Coronary artery (tissue), 2 donors: ENCODE measurements at regions not wholly inside any gene's neighbourhood (a gene's known extent, or its start where the extent isn't known, plus 50 kb on each side); places are given as distances from the start of the nearest gene placed in this dataset.

Source experiments
- DNase-seq: peaks from one replicate; pipeline ENCODE4 v3.0.0-alpha.2; 2017; ENCODE audit warnings: low spot score
- H3K27ac ChIP-seq, 2 donors: fragments of 200-600 bp; sonication (generic); one replicate each; pipeline ENCODE4 v1.5.1; 2016 to 2019
- H3K4me3 ChIP-seq: fragments of 200-600 bp; sonication (generic); 2 replicates; pipeline ENCODE4 v1.5.1; 2016; ENCODE audit warnings: mild to moderate bottlenecking, moderate library complexity
- TF ChIP-seq, protein P1 (sequence below): fragments of 200-600 bp; sonication (generic); IDR thresholded peaks from one replicate; pipeline ENCODE4 v1.5.1; 2019; ENCODE audit warnings: antibody characterized with exemption

DNA sequence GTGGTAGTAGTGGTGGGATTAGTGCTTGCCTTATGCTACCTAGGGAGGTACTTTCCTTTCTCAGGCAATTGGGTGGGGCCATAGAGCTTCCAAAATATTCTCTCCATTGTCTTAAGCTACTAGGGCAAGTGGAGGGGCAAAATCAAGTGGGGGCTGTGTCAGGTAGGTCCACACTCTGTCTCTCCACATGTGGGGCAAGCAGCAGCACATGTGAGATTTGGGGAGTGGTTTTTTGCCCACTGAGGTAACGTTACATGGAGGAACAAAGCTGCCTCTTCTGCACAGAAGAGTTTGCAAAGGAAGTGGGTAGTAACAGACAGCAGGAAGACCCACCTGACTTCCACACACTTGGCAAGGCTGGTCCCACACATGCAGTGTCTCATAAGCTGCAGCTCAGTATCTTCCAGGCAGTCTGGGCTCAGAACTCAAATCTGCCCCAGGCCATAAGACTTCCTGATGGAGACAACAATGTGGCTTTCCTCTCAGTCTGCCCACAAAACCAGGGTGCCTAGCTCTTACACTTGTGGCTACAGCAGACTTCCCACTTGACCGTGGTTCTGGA, 1581.5 kb upstream of the PCDH20 start:
- TF ChIP-seq, protein P1, sequence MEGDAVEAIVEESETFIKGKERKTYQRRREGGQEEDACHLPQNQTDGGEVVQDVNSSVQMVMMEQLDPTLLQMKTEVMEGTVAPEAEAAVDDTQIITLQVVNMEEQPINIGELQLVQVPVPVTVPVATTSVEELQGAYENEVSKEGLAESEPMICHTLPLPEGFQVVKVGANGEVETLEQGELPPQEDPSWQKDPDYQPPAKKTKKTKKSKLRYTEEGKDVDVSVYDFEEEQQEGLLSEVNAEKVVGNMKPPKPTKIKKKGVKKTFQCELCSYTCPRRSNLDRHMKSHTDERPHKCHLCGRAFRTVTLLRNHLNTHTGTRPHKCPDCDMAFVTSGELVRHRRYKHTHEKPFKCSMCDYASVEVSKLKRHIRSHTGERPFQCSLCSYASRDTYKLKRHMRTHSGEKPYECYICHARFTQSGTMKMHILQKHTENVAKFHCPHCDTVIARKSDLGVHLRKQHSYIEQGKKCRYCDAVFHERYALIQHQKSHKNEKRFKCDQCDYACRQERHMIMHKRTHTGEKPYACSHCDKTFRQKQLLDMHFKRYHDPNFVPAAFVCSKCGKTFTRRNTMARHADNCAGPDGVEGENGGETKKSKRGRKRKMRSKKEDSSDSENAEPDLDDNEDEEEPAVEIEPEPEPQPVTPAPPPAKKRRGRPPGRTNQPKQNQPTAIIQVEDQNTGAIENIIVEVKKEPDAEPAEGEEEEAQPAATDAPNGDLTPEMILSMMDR = no peak
- no peak overlapping the region for H3K4me3 ChIP-seq
- H3K27ac ChIP-seq = no peak overlapping the region
- DNase-seq = no peak

DNA sequence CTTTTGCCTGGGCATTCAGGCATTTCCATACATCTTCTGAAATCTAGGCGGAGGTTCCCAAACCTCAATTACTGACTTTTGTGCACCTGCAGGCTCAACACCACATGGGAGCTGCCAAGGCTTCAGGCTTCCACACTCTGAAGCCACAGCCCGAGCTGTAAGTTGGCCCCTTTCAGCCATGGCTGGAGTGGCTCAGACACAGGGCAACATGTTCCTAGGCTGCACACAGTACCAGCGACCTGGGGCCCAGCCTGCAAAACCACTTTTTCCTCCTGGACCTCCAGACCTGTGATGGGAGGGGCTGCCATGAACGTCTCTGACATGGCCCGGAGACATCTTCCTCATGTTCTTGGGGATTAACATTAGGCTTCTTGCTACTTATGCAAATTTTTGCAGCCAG, 1558.2 kb upstream of the PCDH20 start:
- TF ChIP-seq, protein P1 = no peak
- no peak for DNase-seq

DNA sequence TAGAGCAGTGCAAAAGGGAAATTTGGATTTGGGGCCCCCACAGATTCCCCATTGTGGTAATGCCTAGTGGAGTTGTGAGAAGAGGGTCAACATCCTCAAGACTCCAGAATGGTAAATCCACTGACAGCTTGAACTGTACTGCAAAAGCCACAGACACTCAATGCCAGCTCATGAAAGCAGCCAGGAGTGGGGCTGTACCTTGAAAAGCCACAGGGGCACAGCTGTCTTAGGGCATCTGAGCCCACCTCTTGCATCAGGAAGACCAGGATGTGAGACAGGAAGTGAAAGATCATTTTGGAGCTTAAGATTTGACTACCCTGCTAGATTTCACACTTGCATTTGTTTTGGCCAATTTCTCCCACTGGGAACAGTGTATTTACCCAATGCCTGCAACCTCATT, 1548.9 kb upstream of the PCDH20 start:
- DNase-seq = no peak
- TF ChIP-seq, protein P1 = no peak
- Histone ChIP-seq H3K4me3 (no peak overlapping the region), H3K27ac (no peak overlapping the region)

More for the DNA sequence above, 1558.2 kb upstream of the PCDH20 start:
- Histone ChIP-seq H3K4me3 (no peak overlapping the region), H3K27ac (no peak overlapping the region)

DNA sequence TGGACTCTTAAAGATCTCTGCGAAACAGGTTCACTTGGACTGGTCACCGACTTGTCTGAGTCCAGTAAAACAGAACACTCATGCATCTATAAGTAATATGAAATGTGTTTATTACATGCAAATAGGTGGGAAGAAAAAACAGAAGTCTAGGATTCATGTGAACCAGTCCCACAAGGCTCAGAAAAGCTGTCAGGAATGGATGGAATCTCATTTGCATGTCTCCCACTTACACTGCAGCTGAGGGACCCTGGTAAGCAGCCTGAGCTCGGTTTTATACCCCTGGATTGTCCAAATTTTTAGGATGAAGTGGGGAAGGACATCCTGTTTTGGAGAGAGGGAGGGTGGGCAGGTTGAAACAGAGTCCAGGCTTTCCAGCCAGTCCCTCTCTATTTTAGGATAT, 1545.1 kb upstream of the PCDH20 start:
- Histone ChIP-seq H3K27ac (no peak overlapping the region), H3K4me3 (no peak overlapping the region)
- DNase-seq = no peak
- TF ChIP-seq, protein P1 = no peak

DNA sequence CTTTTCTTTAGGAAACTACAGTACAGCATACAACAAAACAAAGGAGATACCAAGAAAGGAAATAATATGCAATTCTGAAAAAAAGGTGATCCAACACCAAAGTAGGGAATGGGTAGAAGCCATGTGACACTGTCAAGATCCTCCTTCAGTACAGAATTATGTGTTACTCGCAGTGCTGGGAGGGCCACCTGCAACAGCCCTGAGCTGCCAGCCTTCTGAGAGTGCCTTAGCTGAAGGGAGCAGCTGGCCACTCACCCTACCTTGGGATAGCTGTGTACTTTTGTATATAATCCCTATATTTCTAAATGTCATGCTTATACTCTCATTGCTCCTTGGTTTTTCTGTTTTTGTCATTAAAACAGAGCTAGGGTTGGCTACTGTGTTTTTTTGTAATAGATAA, 1518.2 kb upstream of the PCDH20 start:
- no peak for DNase-seq
- Histone ChIP-seq H3K27ac (no peak overlapping the region), H3K4me3 (no peak overlapping the region)
- TF ChIP-seq, protein P1 = no peak

DNA sequence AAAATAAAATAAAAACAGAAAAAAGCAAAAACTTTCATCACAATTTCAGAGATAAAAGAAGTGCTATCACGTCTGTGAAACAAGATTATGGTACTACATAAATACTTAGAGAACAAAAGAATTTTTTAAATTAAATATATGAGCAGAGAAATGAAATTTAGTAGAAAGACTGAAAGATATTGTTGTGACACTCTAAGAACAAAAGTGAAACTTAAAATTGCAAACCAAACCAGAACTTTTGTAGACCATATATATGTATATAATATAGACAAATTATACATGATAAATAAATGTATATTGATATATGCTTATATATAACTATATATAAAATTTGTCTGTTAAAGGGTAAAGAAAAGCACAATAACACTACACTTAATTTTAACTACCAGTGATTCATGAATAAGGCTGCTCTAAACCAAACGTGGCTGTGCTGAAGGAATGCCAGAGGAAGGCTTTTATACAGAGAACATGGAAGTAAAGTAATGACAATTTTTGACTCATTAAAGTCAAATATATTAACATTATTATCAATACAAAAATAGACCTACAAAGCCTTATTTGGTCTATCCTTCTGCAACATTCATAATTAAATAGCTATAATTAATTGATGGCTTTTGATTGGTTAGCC, 1516.7 kb upstream of the PCDH20 start:
- TF ChIP-seq, protein P1 = no peak
- Histone ChIP-seq H3K27ac (no peak overlapping the region), H3K4me3 (no peak overlapping the region)
- DNase-seq = no peak

DNA sequence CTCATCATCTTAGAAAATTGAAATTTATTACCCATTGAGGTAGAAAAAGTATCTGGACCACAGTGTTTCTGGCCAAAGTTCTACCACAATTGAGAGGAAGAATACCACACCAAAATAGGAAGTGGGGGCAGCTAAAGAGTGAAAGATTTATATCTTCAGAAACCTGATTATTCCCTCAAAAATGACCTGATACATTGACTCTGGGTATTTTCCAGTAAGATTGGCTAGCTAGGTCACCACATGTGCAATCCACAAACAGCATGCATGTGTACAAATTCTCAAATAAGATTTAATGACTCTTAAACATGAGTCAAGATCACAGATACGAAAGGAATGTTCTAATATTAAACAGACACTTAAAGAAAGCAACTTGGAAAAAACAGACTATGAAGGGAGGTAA, 1516.2 kb upstream of the PCDH20 start:
- TF ChIP-seq, protein P1 = no peak
- no peak overlapping the region for H3K27ac ChIP-seq
- H3K4me3 ChIP-seq = no peak overlapping the region
- DNase-seq = no peak
